SK-MEL-5 (cell line): ENCODE measurements at regions not wholly inside any gene's neighbourhood (a gene's known extent, or its start where the extent isn't known, plus 50 kb on each side); places are given as distances from the start of the nearest gene placed in this dataset.
"Not testable (repeated sequence)": the region's sequence is repeated elsewhere in the genome, so short reads cannot be mapped to it uniquely, and the experiment has no call there.

ENCODE experiments used
- DNase-seq: peaks from one replicate; pipeline ENCODE4 v3.0.0-alpha.2; 2016; ENCODE audit warnings: low read depth, low spot score
- in situ Hi-C: cut with HindIII; loops from 2 replicates; pipeline ENCODE4 v1.10.0; 2016; ENCODE audit warnings: low sequenced_read_pairs, high pct_unique_total_duplicates, low pct_unique_long_range_greater_than_20kb

GRCh38 chr9:90477535-90477934 is 165.1 kb downstream of the DIRAS2 start:
- in situ Hi-C loops, result no loop called here
- DNase-seq, result no peak

- in situ Hi-C loops, result no loop called here
- no peak for DNase-seq
Observed at GRCh38 chr9:90478821-90479220, 163.8 kb downstream of the DIRAS2 start.

GRCh38 chr9:90485028-90485427 is 157.6 kb downstream of the DIRAS2 start:
- DNase-seq, result no peak
- in situ Hi-C loops, result no loop called here

- in situ Hi-C loops, result no loop called here
- DNase-seq, result no peak
Observed at GRCh38 chr9:90489066-90489465, 153.6 kb downstream of the DIRAS2 start.

- in situ Hi-C loops, result no loop called here
- DNase-seq, result no peak
Observed at GRCh38 chr9:90499761-90500160, 142.9 kb downstream of the DIRAS2 start.

- in situ Hi-C loops, result no loop called here
- peak; percentile 26 for DNase-seq
Observed at GRCh38 chr9:90502134-90502533, 140.5 kb downstream of the DIRAS2 start.

GRCh38 chr9:90504486-90504885 is 138.1 kb downstream of the DIRAS2 start:
- in situ Hi-C loops, result no loop called here
- no peak for DNase-seq

GRCh38 chr9:90505695-90506094 is 136.9 kb downstream of the DIRAS2 start:
- DNase-seq, result no peak
- in situ Hi-C loops, result no loop called here

- in situ Hi-C loops, DNase-seq: not testable (repeated sequence)
Observed at GRCh38 chr9:90506402-90506801, 136.2 kb downstream of the DIRAS2 start.

- in situ Hi-C loops, result no loop called here
- no peak for DNase-seq
Observed at GRCh38 chr9:90507621-90508020, 135.0 kb downstream of the DIRAS2 start.

- in situ Hi-C loops, result no loop called here
- DNase-seq, result no peak
Observed at GRCh38 chr9:90508940-90509339, 133.7 kb downstream of the DIRAS2 start.

GRCh38 chr9:90511711-90512110 is 130.9 kb downstream of the DIRAS2 start:
- DNase-seq, result no peak
- in situ Hi-C loops, result no loop called here

GRCh38 chr9:90514877-90515276 is 127.7 kb downstream of the DIRAS2 start:
- no peak for DNase-seq
- in situ Hi-C loops, result no loop called here

GRCh38 chr9:90515510-90515909 is 127.1 kb downstream of the DIRAS2 start:
- in situ Hi-C loops, result no loop called here
- no peak for DNase-seq

- DNase-seq, result no peak
- in situ Hi-C loops, result no loop called here
Observed at GRCh38 chr9:90517103-90517502, 125.5 kb downstream of the DIRAS2 start.

GRCh38 chr9:90521811-90522570 is 120.6 kb downstream of the DIRAS2 start:
- in situ Hi-C loops, result no loop called here
- no peak for DNase-seq

- in situ Hi-C loops, result no loop called here
- DNase-seq, result no peak
Observed at GRCh38 chr9:90523958-90524357, 118.7 kb downstream of the DIRAS2 start.

GRCh38 chr9:90526386-90526785 is 116.2 kb downstream of the DIRAS2 start:
- in situ Hi-C loops, result no loop called here
- DNase-seq, result no peak

- DNase-seq, in situ Hi-C loops: not testable (repeated sequence)
Observed at GRCh38 chr9:90536094-90536493, 106.5 kb downstream of the DIRAS2 start.

- in situ Hi-C loops, result no loop called here
Observed at GRCh38 chr9:90538566-90538965, 104.1 kb downstream of the DIRAS2 start.

More at GRCh38 chr9:90538566-90538965, 104.1 kb downstream of the DIRAS2 start:
- DNase-seq, result no peak
